ENCODE measurements at regions not wholly inside any gene's neighbourhood (a gene's known extent, or its start where the extent isn't known, plus 50 kb on each side); places are given as distances from the start of the nearest gene placed in this dataset.

DNA sequence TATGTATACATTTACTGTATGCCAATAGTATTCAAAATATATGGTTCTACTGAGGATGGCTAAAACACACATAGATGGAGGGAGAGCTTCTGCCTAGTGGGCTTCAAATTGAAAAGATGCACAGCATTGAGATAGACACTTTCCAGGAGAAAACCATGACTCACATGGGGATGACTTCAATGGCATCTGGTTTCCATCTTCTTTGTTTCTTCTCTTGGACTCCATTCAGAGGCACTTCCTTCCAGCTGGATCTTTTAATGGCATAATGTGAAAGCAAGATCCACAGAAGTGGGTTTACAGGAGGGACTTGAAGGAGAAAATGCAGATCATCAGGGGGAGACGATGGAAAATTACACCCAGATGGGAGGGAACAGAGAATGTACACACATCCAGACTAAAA, 84.9 kb downstream of the ZNF365 start:
- H2AK5ac ChIP-seq (ENCODE audit: insufficient read length, low read length), result no peak overlapping the region
- no peak overlapping the region for H3K27ac ChIP-seq (ENCODE audit: insufficient read length, low read depth, low read length)
- H3K23me2 ChIP-seq (ENCODE audit: insufficient read length, low read depth, low read length, poor library complexity, severe bottlenecking), result no peaks in the 10 kb centered on the region
- DNase-seq, result no peak
- H3K4me1 ChIP-seq (ENCODE audit: insufficient read depth, low read length), result no peaks in the 10 kb centered on the region
- H3K18ac ChIP-seq (ENCODE audit: insufficient read length, low read depth, low read length), result no peak overlapping the region
- TF ChIP-seq, protein P1, sequence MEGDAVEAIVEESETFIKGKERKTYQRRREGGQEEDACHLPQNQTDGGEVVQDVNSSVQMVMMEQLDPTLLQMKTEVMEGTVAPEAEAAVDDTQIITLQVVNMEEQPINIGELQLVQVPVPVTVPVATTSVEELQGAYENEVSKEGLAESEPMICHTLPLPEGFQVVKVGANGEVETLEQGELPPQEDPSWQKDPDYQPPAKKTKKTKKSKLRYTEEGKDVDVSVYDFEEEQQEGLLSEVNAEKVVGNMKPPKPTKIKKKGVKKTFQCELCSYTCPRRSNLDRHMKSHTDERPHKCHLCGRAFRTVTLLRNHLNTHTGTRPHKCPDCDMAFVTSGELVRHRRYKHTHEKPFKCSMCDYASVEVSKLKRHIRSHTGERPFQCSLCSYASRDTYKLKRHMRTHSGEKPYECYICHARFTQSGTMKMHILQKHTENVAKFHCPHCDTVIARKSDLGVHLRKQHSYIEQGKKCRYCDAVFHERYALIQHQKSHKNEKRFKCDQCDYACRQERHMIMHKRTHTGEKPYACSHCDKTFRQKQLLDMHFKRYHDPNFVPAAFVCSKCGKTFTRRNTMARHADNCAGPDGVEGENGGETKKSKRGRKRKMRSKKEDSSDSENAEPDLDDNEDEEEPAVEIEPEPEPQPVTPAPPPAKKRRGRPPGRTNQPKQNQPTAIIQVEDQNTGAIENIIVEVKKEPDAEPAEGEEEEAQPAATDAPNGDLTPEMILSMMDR (conservative IDR thresholded peaks at IDR 0.05), result no peak
- no peak overlapping the region for H2AFZ ChIP-seq (ENCODE audit: low read length)
- no peak overlapping the region for H2BK15ac ChIP-seq (ENCODE audit: low read depth, low read length)
- no peak overlapping the region for H2BK5ac ChIP-seq (ENCODE audit: insufficient read length, low read length)
- H3T11ph ChIP-seq (ENCODE audit: low read length), result no peak overlapping the region
- no peaks in the 10 kb centered on the region for H3K27me3 ChIP-seq (ENCODE audit: insufficient read depth, low read length)
- no peak overlapping the region for H3K14ac ChIP-seq (ENCODE audit: insufficient read depth, low read length)
- no peak overlapping the region for H3K9ac ChIP-seq (ENCODE audit: extremely low read depth, insufficient read length, low read length)
- no peak overlapping the region for H4K5ac ChIP-seq (ENCODE audit: insufficient read length, low read depth, low read length)
- Mint-ChIP-seq H3K27ac (no peak overlapping the region), H3K36me3 (ENCODE audit: insufficient read depth in 1 of 3, low read depth in 3 of 3) (no peaks in the 10 kb centered on the region), H3K4me3 (no peak overlapping the region), H3K9me3 (no peaks in the 10 kb centered on the region; a peak in 1 of 5 replicates), H3K27me3 (ENCODE audit: low read depth) (peaks cover 3% of the 10 kb centered on the region; the same call in 1 of the 2 replicates), H3K4me1 (peaks cover 0 to 4% of the 10 kb centered on the region in 2 experiments; a peak in 1 of 4 replicates)
- no peak overlapping the region for H4K8ac ChIP-seq (replicated peaks; ENCODE audit: insufficient read length, low read depth, low read length)
- no peaks in the 10 kb centered on the region for H3K9me3 ChIP-seq (ENCODE audit: control insufficient read depth, low read depth, low read length)
- H2BK20ac ChIP-seq (ENCODE audit: low read depth, low read length, poor library complexity, severe bottlenecking), result no peak overlapping the region
- no peak overlapping the region for H3K4ac ChIP-seq (ENCODE audit: low read depth, low read length)
- H2BK12ac ChIP-seq (ENCODE audit: insufficient read length, low read depth, low read length), result no peak overlapping the region
- H4K20me1 ChIP-seq (ENCODE audit: control insufficient read depth, insufficient read depth, insufficient read length), result no peaks in the 10 kb centered on the region
- H3K23ac ChIP-seq (ENCODE audit: insufficient read length, low read depth, low read length), result no peak overlapping the region
- no CpG with 5 or more reads among the region's 1 CpG for WGBS (ENCODE audit: extremely low coverage, insufficient read length, low lambda C conversion rate)
- H4K91ac ChIP-seq (ENCODE audit: insufficient read length, low read depth, low read length), result no peak overlapping the region
- H3K79me1 ChIP-seq (ENCODE audit: insufficient read depth, low read depth, low read length, poor library complexity, severe bottlenecking), result no peaks in the 10 kb centered on the region
- H3K4me2 ChIP-seq (ENCODE audit: insufficient read depth, insufficient read length, low read length), result no peak overlapping the region
- no peaks in the 10 kb centered on the region for H3K79me2 ChIP-seq (ENCODE audit: insufficient read depth, low read length)
- H2BK120ac ChIP-seq (ENCODE audit: low read depth, low read length, poor library complexity, severe bottlenecking), result no peak overlapping the region
- H3K56ac ChIP-seq (ENCODE audit: insufficient read length, low read depth, low read length), result no peak overlapping the region

Data from H9 (cell line).